C4-2B (cell line): ENCODE measurements at regions not wholly inside any gene's neighbourhood (a gene's known extent, or its start where the extent isn't known, plus 50 kb on each side); places are given as distances from the start of the nearest gene placed in this dataset.

Source experiments
- CTCF ChIP-seq: fragments of 450-650 bp; conservative IDR thresholded peaks from 2 replicates; pipeline ENCODE4 v1.5.1; 2017; ENCODE audit warnings: mild to moderate bottlenecking
- ZFX ChIP-seq: fragments of 450-650 bp; IDR thresholded peaks from 2 replicates; pipeline ENCODE4 v1.6.1; 2017

- TF ChIP-seq CTCF (no peak), ZFX (no peak)
Observed at GRCh38 chr12:107843351-107844311, 69.1 kb downstream of the ASCL4 start.
